HepG2 (cell line): ENCODE measurements at regions not wholly inside any gene's neighbourhood (a gene's known extent, or its start where the extent isn't known, plus 50 kb on each side); places are given as distances from the start of the nearest gene placed in this dataset.

Experiments used
- CHD2 ChIP-seq: IDR thresholded peaks from 2 replicates; pipeline ENCODE4 v1.6.1; 2011; ENCODE audit warnings: low read depth, low read length, improper control_type of control experiment
- CTCF ChIP-seq: sonication (generic); formaldehyde crosslinking; IDR thresholded peaks from 2 replicates; pipeline ENCODE4 v1.5.0; 2020; ENCODE audit warnings: mild to moderate bottlenecking, missing genetic modification reagents, moderate library complexity
- EHMT2 ChIP-seq: fragments of 200-600 bp; sonication (generic); IDR thresholded peaks from 2 replicates; pipeline ENCODE4 v1.7.0; 2017; ENCODE audit warnings: antibody characterized with exemption, low read depth, low read length, borderline replicate concordance
- JUN ChIP-seq: sonication (generic); formaldehyde crosslinking; IDR thresholded peaks from 2 replicates; pipeline ENCODE4 v1.4.0; 2020; ENCODE audit warnings: mild to moderate bottlenecking, missing genetic modification reagents
- ZNF10 ChIP-seq: sonication (generic); formaldehyde crosslinking; IDR thresholded peaks from 2 replicates; pipeline ENCODE4 v1.4.0; 2020; ENCODE audit warnings: mild to moderate bottlenecking, low read depth, missing genetic modification reagents, borderline replicate concordance
- ZNF263 ChIP-seq: sonication (generic); formaldehyde crosslinking; IDR thresholded peaks from 2 replicates; pipeline ENCODE4 v1.4.0; 2020; ENCODE audit warnings: missing genetic modification reagents
- ZNF383 ChIP-seq: sonication (generic); formaldehyde crosslinking; IDR thresholded peaks from 2 replicates; pipeline ENCODE4 v1.4.0; 2020; ENCODE audit warnings: missing genetic modification reagents, mild to moderate bottlenecking, borderline replicate concordance

DNA sequence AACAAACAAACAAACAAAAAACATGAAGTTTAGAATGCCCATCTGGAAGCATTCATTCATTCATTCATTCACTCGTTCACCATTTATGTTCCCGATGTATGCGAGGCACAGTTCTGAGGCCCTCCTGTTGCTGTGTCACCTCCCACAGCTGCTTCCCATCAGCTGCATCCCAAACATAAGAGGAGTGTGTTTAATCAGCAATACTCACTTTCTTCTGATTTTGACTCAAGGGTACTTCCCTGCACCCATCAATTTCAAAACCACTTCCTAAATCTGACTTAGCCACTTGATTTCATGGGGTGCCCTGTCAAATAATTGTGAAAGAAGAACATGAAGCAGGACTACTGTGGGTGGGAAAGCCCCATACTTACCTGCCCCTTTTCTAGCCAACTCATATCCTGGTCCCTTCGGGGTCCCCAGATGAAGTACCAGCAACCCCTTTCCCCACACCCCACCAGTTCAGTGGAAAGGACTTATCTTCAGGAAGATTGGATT is 128.0 kb upstream of the IL12B start:
- no peak for TF ChIP-seq ZNF263 (CRISPR knock-in tag)
- no peak for TF ChIP-seq CHD2
- no peak for TF ChIP-seq ZNF383 (CRISPR knock-in tag)
- TF ChIP-seq CTCF, result no peak
- TF ChIP-seq ZNF10 (CRISPR knock-in tag), result no peak
- TF ChIP-seq JUN (CRISPR knock-in tag), result no peak
- TF ChIP-seq EHMT2, result no peak
